ENCODE measurements at regions not wholly inside any gene's neighbourhood (a gene's known extent, or its start where the extent isn't known, plus 50 kb on each side); places are given as distances from the start of the nearest gene placed in this dataset.

- TF ChIP-seq NR2C1 (IDR thresholded peaks at IDR 0.05) (no peak), SP1 (IDR thresholded peaks at IDR 0.05; ENCODE audit: low read depth, low read length) (no peak), BRCA1 (IDR thresholded peaks at IDR 0.05; ENCODE audit: low read depth, low read length) (no peak), CHD1 (IDR thresholded peaks at IDR 0.05; ENCODE audit: low read depth, low read length) (no peak)
Observed at GRCh38 chr2:58853420-58853819, 612.3 kb upstream of the FANCL start.

Data from GM12878 (cell line).